Activated CD8-positive, alpha-beta memory T cell treated with anti-CD3 and anti-CD28 coated beads for 48 hours (primary cell): ENCODE measurements at regions not wholly inside any gene's neighbourhood (a gene's known extent, or its start where the extent isn't known, plus 50 kb on each side); places are given as distances from the start of the nearest gene placed in this dataset.

Experiments used
- DNase-seq, 3 experiments: peaks; one replicate each; pipeline ENCODE4 v3.0.0-alpha.2; 2020; ENCODE audit warnings: low read depth in 2 of 3, low spot score in 2 of 3

- no peak for DNase-seq
Observed at GRCh38 chr6:153645326-153645725, 393.7 kb upstream of the OPRM1 start.

- no peak for DNase-seq
Observed at GRCh38 chr6:153644000-153644399, 395.0 kb upstream of the OPRM1 start.

GRCh38 chr6:153634416-153634815, 404.6 kb upstream of the OPRM1 start:
- no peak for DNase-seq

- DNase-seq: no peak
Observed at GRCh38 chr6:153625089-153625488, 414.0 kb upstream of the OPRM1 start.

GRCh38 chr6:153624528-153624927, 414.5 kb upstream of the OPRM1 start:
- no peak for DNase-seq

- no peak for DNase-seq
Observed at GRCh38 chr6:153623496-153623895, 415.5 kb upstream of the OPRM1 start.

- DNase-seq: no peak
Observed at GRCh38 chr6:153621491-153621890, 417.5 kb upstream of the OPRM1 start.

- DNase-seq: no peak
Observed at GRCh38 chr6:153621070-153621469, 418.0 kb upstream of the OPRM1 start.

- DNase-seq: no peak
Observed at GRCh38 chr6:153618371-153619322, 420.4 kb upstream of the OPRM1 start.

- no peak for DNase-seq
Observed at GRCh38 chr6:153616506-153616905, 422.5 kb upstream of the OPRM1 start.

GRCh38 chr6:153613719-153614455, 425.2 kb upstream of the OPRM1 start:
- DNase-seq: no peak

- DNase-seq: no peak
Observed at GRCh38 chr6:153602401-153602800, 436.6 kb upstream of the OPRM1 start.

GRCh38 chr6:153599901-153600300, 439.1 kb upstream of the OPRM1 start:
- DNase-seq: no peak

GRCh38 chr6:153595903-153596302, 443.1 kb upstream of the OPRM1 start:
- DNase-seq: no peak

GRCh38 chr6:153594871-153595270, 444.2 kb upstream of the OPRM1 start:
- no peak for DNase-seq

GRCh38 chr6:153591159-153591558, 447.9 kb upstream of the OPRM1 start:
- no peak for DNase-seq

- no peak for DNase-seq
Observed at GRCh38 chr6:153590411-153590810, 448.6 kb upstream of the OPRM1 start.

- no peak for DNase-seq
Observed at GRCh38 chr6:153588330-153588729, 450.7 kb upstream of the OPRM1 start.

GRCh38 chr6:153583685-153584084, 452.6 kb upstream of the RGS17 start:
- no peak for DNase-seq

- DNase-seq: no peak
Observed at GRCh38 chr6:153580776-153581175, 449.7 kb upstream of the RGS17 start.

GRCh38 chr6:153575528-153575927, 444.4 kb upstream of the RGS17 start:
- no peak for DNase-seq

GRCh38 chr6:153574231-153574630, 443.1 kb upstream of the RGS17 start:
- no peak for DNase-seq
